NCI-H345 treated with DMSO at 0.1 percent for 48 hours (cell line): ENCODE measurements at regions not wholly inside any gene's neighbourhood (a gene's known extent, or its start where the extent isn't known, plus 50 kb on each side); places are given as distances from the start of the nearest gene placed in this dataset.
"Not testable (repeated sequence)": the region's sequence is repeated elsewhere in the genome, so short reads cannot be mapped to it uniquely, and the experiment has no call there.

Experiments used
- DNase-seq: peaks from one replicate; lab custom pipeline; 2025; ENCODE audit not compliant: unreplicated experiment; lab: John Stamatoyannopoulos, UW

GRCh38 chr12:60234611-60235195, 638.9 kb downstream of the SLC16A7 start:
- not testable (repeated sequence) for DNase-seq

GRCh38 chr12:60235261-60235660, 639.4 kb downstream of the SLC16A7 start:
- DNase-seq, result no peak

DNA sequence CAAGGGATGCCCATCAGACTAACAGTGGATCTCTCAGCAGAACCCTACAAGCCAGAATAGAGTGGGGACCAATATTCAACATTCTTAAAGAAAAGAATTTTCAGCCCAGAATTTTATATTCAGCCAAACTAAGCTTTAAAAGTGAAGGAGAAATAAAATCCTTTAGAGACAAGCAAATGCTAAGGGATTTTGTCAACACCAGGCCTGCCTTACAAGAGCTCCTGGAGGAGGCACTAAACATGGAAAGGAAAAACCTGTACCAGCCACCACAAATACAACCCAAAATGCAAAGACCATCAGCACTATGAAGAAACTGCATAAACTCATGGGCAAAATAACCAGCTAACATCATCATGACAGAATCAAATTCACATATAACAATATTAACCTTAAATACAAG, 640.6 kb downstream of the SLC16A7 start:
- DNase-seq, result not testable (repeated sequence)

GRCh38 chr12:60240891-60241290, 645.1 kb downstream of the SLC16A7 start:
- no peak for DNase-seq

DNA sequence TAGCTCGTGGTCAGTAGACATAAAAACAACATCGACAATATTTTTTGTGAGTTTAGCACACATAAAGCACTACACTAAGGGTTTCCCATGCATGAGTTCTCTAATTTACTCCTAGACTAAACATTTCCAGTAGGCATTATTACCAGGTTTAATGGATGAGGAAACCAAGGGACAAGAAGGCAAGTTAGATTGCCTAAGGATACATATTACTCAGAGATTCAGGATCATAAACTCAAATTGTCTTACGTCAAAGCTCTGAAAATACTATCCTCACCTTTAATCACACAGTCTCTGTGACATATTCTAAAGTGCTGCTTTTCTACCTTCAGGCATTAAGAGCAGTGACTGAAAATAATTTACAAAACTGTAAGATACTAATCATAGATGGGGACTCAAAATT, 655.3 kb downstream of the SLC16A7 start:
- DNase-seq, result no peak

DNA sequence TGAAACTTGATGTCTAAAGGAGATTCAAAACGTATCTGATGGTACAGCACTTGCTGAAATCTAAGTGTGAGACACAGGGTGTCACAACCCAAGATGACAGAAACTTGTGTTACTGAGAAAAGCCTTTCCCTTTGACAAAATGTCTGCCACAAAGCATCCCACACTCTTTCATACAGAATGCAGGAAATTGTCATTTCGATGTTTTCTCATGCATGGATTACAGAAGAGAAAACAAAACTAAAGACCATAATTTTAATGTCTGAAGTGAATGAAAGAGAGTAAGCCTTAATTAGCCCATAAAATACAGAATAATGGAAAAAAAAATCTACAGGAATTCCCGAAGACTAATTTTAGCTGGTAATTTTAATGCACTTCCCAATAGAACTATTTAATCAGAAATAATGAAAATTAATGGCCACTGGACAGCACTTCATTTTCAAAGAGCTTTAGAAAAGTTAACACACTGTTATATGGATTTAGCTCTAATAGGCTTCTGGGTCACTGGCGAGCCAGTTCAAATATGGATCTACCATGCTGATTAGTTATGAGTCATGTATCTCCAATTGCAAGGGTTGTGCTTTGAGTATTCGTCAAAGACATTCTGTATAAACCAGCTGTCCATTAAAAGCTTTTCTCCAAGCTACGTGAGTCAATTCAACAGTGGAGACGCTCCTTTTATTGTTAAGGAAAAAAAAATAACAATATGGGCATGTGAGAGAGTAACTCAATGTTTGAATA, 656.7 kb downstream of the SLC16A7 start:
- DNase-seq, result no peak

GRCh38 chr12:60255044-60255443, 659.2 kb downstream of the SLC16A7 start:
- DNase-seq, result no peak

DNA sequence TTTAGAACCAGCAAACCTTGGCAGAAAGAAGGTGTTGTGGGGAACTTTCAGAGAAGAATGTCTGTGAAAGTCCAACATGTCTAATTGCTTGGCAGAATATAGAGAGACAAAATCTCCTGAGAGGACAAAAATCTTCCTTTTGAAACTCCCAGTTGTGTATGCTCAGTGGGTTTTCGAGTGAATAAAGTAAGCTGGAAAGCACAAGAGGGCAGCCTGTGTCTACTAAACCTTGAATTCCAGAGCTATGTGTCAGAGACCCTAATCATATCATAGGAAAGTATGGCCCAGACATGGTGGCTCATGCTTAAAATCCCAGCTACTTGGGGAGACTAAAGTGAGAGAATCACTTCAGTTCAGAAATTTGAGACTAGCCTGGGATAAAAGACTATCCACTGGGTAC, 661.2 kb downstream of the SLC16A7 start:
- no peak for DNase-seq

GRCh38 chr12:60259225-60259624, 663.4 kb downstream of the SLC16A7 start:
- DNase-seq, result no peak

- DNase-seq, result no peak
Measured at GRCh38 chr12:60262378-60262777, 666.5 kb downstream of the SLC16A7 start.

GRCh38 chr12:60263161-60263560, 667.3 kb downstream of the SLC16A7 start:
- no peak for DNase-seq

GRCh38 chr12:60263836-60264493, 668.1 kb downstream of the SLC16A7 start:
- DNase-seq, result no peak

DNA sequence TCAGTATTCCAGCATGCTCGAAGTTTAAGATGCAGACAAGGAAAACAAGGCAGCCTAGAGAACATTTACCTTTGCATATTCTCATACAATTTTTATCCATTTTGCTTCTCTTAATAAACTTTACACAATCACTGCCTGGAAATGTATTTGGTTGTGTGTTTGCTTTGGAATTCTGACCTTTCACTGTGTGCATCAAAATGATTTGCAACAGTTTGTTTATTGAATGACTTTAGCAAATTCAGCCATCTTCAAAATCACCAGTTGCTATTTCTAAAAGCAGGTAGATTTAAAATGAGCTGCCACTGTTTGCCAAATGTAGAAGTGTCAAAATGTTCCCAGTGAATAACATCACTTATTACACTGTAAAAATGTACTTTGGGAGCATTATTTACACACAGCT, 669.9 kb downstream of the SLC16A7 start:
- DNase-seq, result no peak

DNA sequence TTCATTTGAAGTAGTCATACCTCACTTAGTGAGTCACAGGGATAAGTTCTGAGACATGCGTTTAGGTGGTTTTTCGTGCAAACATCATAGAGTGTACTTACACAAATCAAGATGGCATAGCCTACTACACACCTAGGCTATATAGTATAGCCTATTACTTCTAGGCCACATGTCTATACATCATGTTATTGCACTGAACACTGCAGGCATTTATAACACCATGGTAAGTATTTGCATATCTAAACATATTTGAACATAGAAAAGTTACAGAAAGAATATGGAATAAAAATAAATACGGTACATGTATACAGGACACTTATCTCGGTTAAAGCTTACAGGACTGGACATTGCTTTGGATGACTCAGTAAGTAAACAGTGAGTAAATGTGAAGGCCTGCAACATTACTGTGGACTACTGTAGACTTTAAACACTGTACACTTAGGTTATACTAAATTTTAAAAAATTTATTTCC, 670.6 kb downstream of the SLC16A7 start:
- no peak for DNase-seq

DNA sequence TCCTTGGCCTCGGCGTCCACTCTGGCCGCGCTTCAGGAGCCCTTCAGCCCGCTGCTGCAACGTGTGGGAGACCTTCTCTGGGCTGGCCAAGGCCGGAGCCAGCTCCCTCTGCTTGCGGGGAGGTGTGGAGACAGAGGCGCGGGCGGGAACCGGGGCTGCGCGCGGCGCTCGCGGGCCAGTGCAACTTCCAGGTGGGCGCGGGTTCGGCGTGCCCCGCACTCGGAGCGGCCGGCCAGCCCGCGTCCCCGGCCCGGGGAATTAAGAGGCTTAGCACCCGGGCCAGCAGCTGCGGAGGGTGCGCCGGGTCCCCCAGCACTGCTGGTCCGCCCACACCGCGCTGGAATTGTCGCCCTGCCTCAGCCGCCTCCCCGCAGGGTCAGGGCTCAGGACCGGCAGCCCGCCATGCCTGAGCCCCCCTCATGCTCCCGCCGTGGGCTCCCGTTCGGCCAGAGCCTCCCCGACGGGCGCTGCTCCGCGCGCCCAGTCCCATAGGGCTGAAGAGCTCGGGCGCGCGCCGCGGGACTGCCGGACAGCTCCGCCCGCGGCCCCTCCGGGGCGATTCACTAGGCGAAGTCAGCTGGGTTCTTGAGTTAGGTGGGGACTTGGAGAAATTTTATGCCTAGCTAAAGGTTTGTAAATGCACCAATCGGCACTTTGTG, 673.9 kb downstream of the SLC16A7 start:
- no peak for DNase-seq

GRCh38 chr12:60271816-60272215, 676.0 kb downstream of the SLC16A7 start:
- DNase-seq, result no peak

GRCh38 chr12:60278209-60278608, 682.4 kb downstream of the SLC16A7 start:
- no peak for DNase-seq

DNA sequence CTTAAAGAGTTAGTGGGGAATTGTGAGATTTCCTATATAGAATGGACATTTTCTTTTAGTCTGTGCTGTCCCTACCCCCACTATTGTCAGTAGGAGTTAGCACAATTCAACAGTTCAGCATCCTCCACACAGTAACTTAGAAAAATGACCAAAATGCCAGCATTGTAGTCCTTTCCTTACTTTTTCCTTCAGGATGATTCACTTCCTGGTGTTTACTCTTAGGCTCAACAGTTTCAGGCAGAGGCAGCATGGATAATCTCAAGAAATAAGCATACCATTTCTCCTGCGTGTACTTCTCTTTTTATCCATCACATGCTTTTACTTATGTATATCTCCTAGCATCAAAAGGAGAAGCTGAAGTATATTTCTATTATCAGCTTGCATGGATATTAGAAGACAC, 683.4 kb downstream of the SLC16A7 start:
- DNase-seq, result no peak

DNA sequence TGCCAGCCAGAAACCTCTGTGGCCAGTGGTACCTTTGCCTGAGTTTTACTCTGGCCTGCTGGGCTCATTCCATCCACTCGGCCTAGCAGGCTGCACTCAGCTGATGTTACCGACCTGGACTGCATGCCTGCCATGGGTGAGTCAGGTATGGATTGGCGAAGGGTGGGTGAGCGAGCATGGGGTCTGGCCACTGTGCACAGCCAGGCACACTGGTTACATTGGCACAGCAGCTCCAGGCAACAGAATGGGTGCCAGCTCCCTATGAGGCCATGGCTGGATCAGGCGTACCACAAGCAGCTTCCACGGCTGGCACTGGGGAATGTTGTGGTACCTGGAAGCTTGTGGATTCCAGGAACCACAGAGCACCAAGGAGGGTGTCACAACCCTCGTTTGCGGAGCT, 685.7 kb downstream of the SLC16A7 start:
- no peak for DNase-seq

- DNase-seq, result no peak
Measured at GRCh38 chr12:60290532-60290931, 694.7 kb downstream of the SLC16A7 start.

- no peak for DNase-seq
Measured at GRCh38 chr12:60308366-60308991, 712.6 kb downstream of the SLC16A7 start.
